Mesothelial cell of epicardium (in vitro differentiated cells): ENCODE measurements at regions not wholly inside any gene's neighbourhood (a gene's known extent, or its start where the extent isn't known, plus 50 kb on each side); places are given as distances from the start of the nearest gene placed in this dataset.

Experiments
- DNase-seq, 2 experiments: peaks; one replicate each; pipeline ENCODE4 v3.0.0; 2021; ENCODE audit warnings: low spot score in 2 of 2; ENCODE audit not compliant: unreplicated experiment in 2 of 2
- H3K27ac Mint-ChIP-seq: 2 replicates; pipeline ENCODE4 v1.8.0; 2021; ENCODE audit warnings: mixed read lengths
- H3K27me3 Mint-ChIP-seq: 2 replicates; pipeline ENCODE4 v1.8.0; 2021; ENCODE audit warnings: low read depth, mixed read lengths
- H3K36me3 Mint-ChIP-seq: 2 replicates; pipeline ENCODE4 v1.8.0; 2021; ENCODE audit warnings: mixed read lengths
- H3K4me1 Mint-ChIP-seq: 2 replicates; pipeline ENCODE4 v1.8.0; 2021; ENCODE audit warnings: mixed read lengths
- H3K4me3 Mint-ChIP-seq: 2 replicates; pipeline ENCODE4 v1.8.0; 2021; ENCODE audit warnings: mild to moderate bottlenecking, moderate library complexity, mixed read lengths
- H3K9me3 Mint-ChIP-seq: 2 replicates; pipeline ENCODE4 v1.8.0; 2021; ENCODE audit warnings: mixed read lengths
- CTCF ChIP-seq: fragments of 200-600 bp; sonication (generic); IDR thresholded peaks from one replicate; pipeline ENCODE4 v1.5.0; 2021; ENCODE audit warnings: antibody characterized with exemption; ENCODE audit not compliant: unreplicated experiment

- Mint-ChIP-seq H3K4me1 (peaks cover 13% of the 10 kb centered on the region), H3K27ac (no peak overlapping the region), H3K36me3 (peaks cover 1% of the 10 kb centered on the region), H3K27me3 (no peaks in the 10 kb centered on the region), H3K9me3 (peaks cover 22% of the 10 kb centered on the region), H3K4me3 (no peak overlapping the region)
- TF ChIP-seq CTCF, result no peak
- no peak for DNase-seq
These were observed 96.2 kb upstream of the TSHZ3 start for GRCh38 chr19:31445406-31445805.

DNA sequence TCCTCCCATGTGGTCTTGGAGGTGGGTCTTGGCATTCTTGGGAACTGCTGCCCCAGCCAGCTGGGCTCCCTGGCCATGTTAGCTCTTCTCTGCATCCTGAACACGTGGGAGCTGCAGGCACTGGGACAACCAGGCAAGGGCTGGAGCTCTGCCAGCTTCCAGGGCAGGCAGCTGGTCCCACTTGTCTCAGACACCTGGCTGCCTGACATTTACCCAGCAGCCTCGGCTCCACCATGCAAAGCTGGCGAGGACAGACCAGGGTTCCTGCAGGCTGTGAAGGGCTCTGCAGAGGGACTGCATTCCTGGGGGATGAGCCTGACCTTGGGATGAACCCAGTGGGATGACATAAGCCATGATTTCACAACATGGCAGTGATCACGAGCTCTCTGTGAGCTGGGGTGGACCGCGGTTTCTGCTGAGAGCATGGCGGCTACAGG, 99.0 kb upstream of the TSHZ3 start:
- peak; percentile 39 to 53 for DNase-seq
- no peak for TF ChIP-seq CTCF
- Mint-ChIP-seq H3K27me3 (no peaks in the 10 kb centered on the region), H3K4me1 (peaks cover 32% of the 10 kb centered on the region), H3K27ac (peak overlapping the region; percentile 91), H3K9me3 (peaks cover 22% of the 10 kb centered on the region), H3K36me3 (peaks cover 1% of the 10 kb centered on the region), H3K4me3 (no peak overlapping the region)

DNA sequence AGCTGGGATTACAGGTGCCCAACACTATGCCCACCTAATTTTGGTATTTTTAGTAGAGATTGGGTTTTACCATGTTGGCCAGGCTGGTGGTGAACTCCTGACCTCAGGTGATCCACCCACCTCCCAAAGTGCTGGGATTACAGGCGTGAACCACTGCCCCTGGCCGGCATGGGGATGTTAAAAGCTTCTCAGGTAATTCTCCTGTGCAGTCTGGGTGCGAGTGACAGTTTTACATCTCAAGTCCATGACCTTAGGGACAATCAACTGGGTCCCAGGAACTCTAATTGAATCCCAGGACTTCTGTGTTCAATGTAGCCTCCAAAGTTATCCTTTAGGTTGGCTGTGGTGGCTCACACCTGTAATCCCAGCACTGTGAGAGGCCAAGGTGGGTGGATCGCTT, 100.1 kb upstream of the TSHZ3 start:
- no peak for DNase-seq
- H3K27me3 Mint-ChIP-seq, result no peaks in the 10 kb centered on the region
- H3K36me3 Mint-ChIP-seq, result peaks cover 1% of the 10 kb centered on the region
- no peak overlapping the region for H3K27ac Mint-ChIP-seq
- H3K4me3 Mint-ChIP-seq, result no peak overlapping the region
- peaks cover 35% of the 10 kb centered on the region for H3K4me1 Mint-ChIP-seq
- H3K9me3 Mint-ChIP-seq, result peaks cover 20% of the 10 kb centered on the region
- TF ChIP-seq CTCF, result no peak

DNA sequence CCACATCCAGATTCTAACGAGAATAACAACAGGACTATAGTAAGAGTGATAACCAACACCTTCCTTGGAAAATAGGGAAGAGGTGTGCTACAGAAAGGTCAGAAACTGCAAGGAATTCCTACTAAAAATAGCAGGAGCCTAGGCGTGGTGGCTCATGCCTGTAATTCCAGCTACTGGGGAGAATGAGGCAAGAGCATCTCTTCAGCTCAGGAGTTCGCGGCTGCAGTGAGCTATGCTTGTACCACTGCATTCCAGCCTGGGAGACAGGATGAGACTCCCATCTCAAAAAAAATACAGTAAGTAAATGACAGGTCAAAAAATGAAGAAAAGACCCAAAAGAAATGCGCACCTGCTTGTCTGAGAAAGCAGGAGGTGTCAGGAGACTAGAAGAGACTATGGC, 101.5 kb upstream of the TSHZ3 start:
- H3K9me3 Mint-ChIP-seq, result peaks cover 15% of the 10 kb centered on the region
- H3K27me3 Mint-ChIP-seq, result no peaks in the 10 kb centered on the region
- no peak for TF ChIP-seq CTCF
- H3K36me3 Mint-ChIP-seq, result no peaks in the 10 kb centered on the region
- H3K4me3 Mint-ChIP-seq, result no peak overlapping the region
- no peak for DNase-seq
- H3K4me1 Mint-ChIP-seq, result peaks cover 35% of the 10 kb centered on the region
- no peak overlapping the region for H3K27ac Mint-ChIP-seq

DNA sequence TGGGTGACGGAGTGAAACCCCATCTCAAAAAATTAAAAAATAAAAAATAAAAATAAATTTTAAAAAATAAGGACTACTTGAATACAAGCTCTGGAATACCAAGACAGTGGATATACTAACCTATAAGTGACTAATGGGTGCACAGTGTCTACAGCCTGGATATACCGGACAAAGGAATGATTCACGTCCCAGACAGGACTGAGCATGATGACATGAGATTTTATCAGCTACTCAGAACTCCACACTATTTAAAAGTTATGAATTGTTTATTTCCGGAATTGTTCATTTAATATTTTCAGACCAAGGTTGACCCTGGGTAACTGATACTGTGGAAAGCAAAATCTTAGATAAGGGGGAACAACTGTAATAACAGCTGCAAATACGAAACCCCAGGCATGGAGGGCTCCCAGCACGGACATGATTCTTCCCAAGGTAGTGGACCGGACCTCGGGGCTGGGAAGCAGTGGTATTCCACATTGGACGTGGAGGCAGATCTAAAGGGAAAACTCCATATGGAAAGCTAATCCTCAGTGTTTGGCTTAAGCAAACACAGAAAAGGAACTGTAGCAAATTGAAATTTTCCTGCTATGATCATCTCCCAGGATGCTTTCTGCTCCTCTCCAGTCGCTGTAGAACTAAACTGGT, 102.6 kb upstream of the TSHZ3 start:
- TF ChIP-seq CTCF, result no peak
- peak overlapping the region; percentile 37 for H3K27ac Mint-ChIP-seq
- H3K36me3 Mint-ChIP-seq, result no peaks in the 10 kb centered on the region
- H3K9me3 Mint-ChIP-seq, result peaks cover 9% of the 10 kb centered on the region
- no peak overlapping the region for H3K4me3 Mint-ChIP-seq
- DNase-seq, result no peak
- peaks cover 35% of the 10 kb centered on the region for H3K4me1 Mint-ChIP-seq
- no peaks in the 10 kb centered on the region for H3K27me3 Mint-ChIP-seq

- H3K27me3 Mint-ChIP-seq, result no peaks in the 10 kb centered on the region
- peaks cover 3% of the 10 kb centered on the region for H3K4me1 Mint-ChIP-seq
- H3K27ac Mint-ChIP-seq, result no peak overlapping the region
- peaks cover 11% of the 10 kb centered on the region for H3K9me3 Mint-ChIP-seq
- no peak for TF ChIP-seq CTCF
- DNase-seq, result no peak
- H3K4me3 Mint-ChIP-seq, result no peak overlapping the region
- H3K36me3 Mint-ChIP-seq, result no peaks in the 10 kb centered on the region
These were observed 110.2 kb upstream of the TSHZ3 start for GRCh38 chr19:31459430-31459829.
